HL-60 (cell line): ENCODE measurements at regions not wholly inside any gene's neighbourhood (a gene's known extent, or its start where the extent isn't known, plus 50 kb on each side); places are given as distances from the start of the nearest gene placed in this dataset.
"Not testable (repeated sequence)": the region's sequence is repeated elsewhere in the genome, so short reads cannot be mapped to it uniquely, and the experiment has no call there.

Experiments used
- GABPA ChIP-seq: IDR thresholded peaks from 2 replicates; pipeline ENCODE4 v1.6.1; 2012; ENCODE audit warnings: low read depth
- POLR2AphosphoS5 ChIP-seq: IDR thresholded peaks from 2 replicates; pipeline ENCODE4 v1.6.1; 2012; ENCODE audit warnings: low read depth
- TF ChIP-seq, protein P1 (sequence below): IDR thresholded peaks from one replicate; pipeline ENCODE4 v1.5.1; 2011; ENCODE audit warnings: low read length, control low read depth, inconsistent platforms; ENCODE audit not compliant: insufficient read depth

DNA sequence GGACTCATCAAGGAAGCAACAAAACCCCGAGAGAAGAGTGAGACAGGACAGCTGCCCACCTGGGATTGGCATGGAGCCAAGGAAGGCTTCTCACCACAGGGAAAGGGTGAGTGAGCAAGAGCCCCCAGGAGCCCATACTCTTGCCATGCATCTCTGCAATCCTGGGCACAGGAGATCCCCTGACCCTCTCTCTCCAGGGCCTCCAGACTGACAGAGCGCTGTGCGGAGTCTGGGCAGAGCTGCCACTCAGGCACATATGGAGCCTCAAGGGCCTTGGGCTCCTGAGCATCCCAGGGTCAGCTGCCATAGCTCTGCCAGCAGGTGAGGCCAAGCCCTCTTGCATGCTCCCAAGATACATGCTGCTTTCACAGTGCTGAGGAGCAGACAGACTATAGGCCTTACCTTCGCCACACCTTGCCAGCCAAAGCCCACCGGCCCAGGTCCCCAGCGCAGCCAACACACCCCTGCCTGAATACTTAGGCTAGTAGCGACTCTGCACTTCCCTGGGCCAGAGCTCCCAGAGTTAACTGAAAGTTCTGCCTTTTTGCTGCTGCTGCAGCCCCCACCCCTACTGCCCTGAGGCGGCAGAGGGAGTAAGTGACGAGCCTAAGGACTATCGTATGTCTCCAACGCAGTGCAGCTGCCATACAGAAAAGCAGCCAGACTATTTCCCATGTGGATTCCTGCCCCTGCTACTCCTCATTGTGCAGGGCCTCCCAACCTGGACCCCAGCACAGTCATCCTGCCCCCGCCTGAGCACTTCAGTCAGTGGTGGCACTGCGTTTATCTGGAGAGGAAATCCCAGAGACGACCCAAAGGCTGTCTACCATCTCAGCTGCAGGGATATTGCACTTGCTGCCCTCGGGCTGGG, 251.6 kb downstream of the SPATA31A6 start:
- TF ChIP-seq, protein P1, sequence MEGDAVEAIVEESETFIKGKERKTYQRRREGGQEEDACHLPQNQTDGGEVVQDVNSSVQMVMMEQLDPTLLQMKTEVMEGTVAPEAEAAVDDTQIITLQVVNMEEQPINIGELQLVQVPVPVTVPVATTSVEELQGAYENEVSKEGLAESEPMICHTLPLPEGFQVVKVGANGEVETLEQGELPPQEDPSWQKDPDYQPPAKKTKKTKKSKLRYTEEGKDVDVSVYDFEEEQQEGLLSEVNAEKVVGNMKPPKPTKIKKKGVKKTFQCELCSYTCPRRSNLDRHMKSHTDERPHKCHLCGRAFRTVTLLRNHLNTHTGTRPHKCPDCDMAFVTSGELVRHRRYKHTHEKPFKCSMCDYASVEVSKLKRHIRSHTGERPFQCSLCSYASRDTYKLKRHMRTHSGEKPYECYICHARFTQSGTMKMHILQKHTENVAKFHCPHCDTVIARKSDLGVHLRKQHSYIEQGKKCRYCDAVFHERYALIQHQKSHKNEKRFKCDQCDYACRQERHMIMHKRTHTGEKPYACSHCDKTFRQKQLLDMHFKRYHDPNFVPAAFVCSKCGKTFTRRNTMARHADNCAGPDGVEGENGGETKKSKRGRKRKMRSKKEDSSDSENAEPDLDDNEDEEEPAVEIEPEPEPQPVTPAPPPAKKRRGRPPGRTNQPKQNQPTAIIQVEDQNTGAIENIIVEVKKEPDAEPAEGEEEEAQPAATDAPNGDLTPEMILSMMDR, result not testable (repeated sequence)
- not testable (repeated sequence) for TF ChIP-seq GABPA, POLR2AphosphoS5
